IMR-90 (cell line): ENCODE measurements at regions not wholly inside any gene's neighbourhood (a gene's known extent, or its start where the extent isn't known, plus 50 kb on each side); places are given as distances from the start of the nearest gene placed in this dataset.

Source experiments
- ATAC-seq: fragments of 200-7000 bp; cut with Tn5 transposase; 2 replicates; pipeline ENCODE4 v1.9.1; 2020; ENCODE audit warnings: low read depth, mild to moderate bottlenecking, moderate library complexity
- BruUV-seq: library from RNA; stranded (reverse); fragments of 400-500 nt; replicated peaks from 2 replicates; lab custom pipeline; 2021; lab: Mats Ljungman, UMichigan
- CTCF ChIA-PET: fragments of 300-600 bp; formaldehyde crosslinking; extraction: SDS; loops from one replicate; lab custom pipeline; 2021; ENCODE audit warnings: antibody characterized with exemption; lab: Yijun Ruan, JAX
- POLR2A ChIA-PET: fragments of 300-600 bp; sonication (Branson Sonifier 250); formaldehyde crosslinking; loops from one replicate; lab custom pipeline; 2022; ENCODE audit warnings: antibody characterized with exemption; ENCODE audit not compliant: unreplicated experiment; lab: Charles Lee
- DNase-seq: peaks from one replicate; pipeline ENCODE4 v3.0.0; 2013
- H2AFZ ChIP-seq: replicated peaks from 2 replicates; pipeline ENCODE3; 2013; ENCODE audit warnings: low read length, mild to moderate bottlenecking; ENCODE audit not compliant: poor library complexity
- H2AK5ac ChIP-seq: 2 replicates; pipeline ENCODE4 v1.6.1; 2013; ENCODE audit warnings: low read depth, low read length, inconsistent platforms
- H2AK9ac ChIP-seq: replicated peaks from 2 replicates; pipeline ENCODE3; 2013; ENCODE audit warnings: mild to moderate bottlenecking, low read depth, low read length, moderate library complexity; ENCODE audit not compliant: poor library complexity
- H2BK120ac ChIP-seq: 2 replicates; pipeline ENCODE4 v1.6.1; 2013; ENCODE audit warnings: low read depth, low read length, inconsistent platforms
- H2BK15ac ChIP-seq: 3 replicates; pipeline ENCODE4 v1.6.1; 2013; ENCODE audit warnings: low read depth, low read length, inconsistent platforms
- H2BK20ac ChIP-seq: 2 replicates; pipeline ENCODE4 v1.6.1; 2013; ENCODE audit warnings: low read depth, mild to moderate bottlenecking, inconsistent platforms, low read length, moderate library complexity
- H2BK5ac ChIP-seq: 2 replicates; pipeline ENCODE4 v1.6.1; 2013; ENCODE audit warnings: mild to moderate bottlenecking, low read depth, low read length, inconsistent platforms; ENCODE audit not compliant: poor library complexity, severe bottlenecking
- H3K14ac ChIP-seq: replicated peaks from 2 replicates; pipeline ENCODE4 v1.6.1; 2013; ENCODE audit warnings: low read depth, low read length, inconsistent platforms
- H3K18ac ChIP-seq: 2 replicates; pipeline ENCODE4 v1.6.1; 2013; ENCODE audit warnings: low read depth, low read length, control low read depth
- H3K23ac ChIP-seq: 2 replicates; pipeline ENCODE4 v1.6.1; 2013; ENCODE audit warnings: low read depth, low read length, inconsistent platforms
- H3K27ac ChIP-seq: 2 replicates; pipeline ENCODE4 v1.5.1; 2013; ENCODE audit warnings: mild to moderate bottlenecking, control low read depth, low read length; ENCODE audit not compliant: insufficient read depth
- H3K27me3 ChIP-seq: 2 replicates; pipeline ENCODE4 v1.6.1; 2013; ENCODE audit warnings: low read length; ENCODE audit not compliant: control insufficient read depth, insufficient read depth
- H3K36me3 ChIP-seq: 2 replicates; pipeline ENCODE4 v1.6.1; 2013; ENCODE audit warnings: low read length, mixed read lengths; ENCODE audit not compliant: control insufficient read depth, insufficient read depth
- H3K4ac ChIP-seq: 2 replicates; pipeline ENCODE4 v1.6.1; 2013; ENCODE audit warnings: low read depth, low read length, inconsistent platforms
- H3K4me1 ChIP-seq: 2 replicates; pipeline ENCODE4 v1.6.1; 2013; ENCODE audit warnings: low read length, mixed read lengths; ENCODE audit not compliant: control insufficient read depth, insufficient read depth
- H3K4me2 ChIP-seq: 2 replicates; pipeline ENCODE4 v1.6.1; 2013; ENCODE audit warnings: low read depth, mild to moderate bottlenecking, control low read depth, low read length, moderate library complexity
- H3K4me3 ChIP-seq: 2 replicates; pipeline ENCODE4 v1.5.1; 2013; ENCODE audit warnings: low read depth, mild to moderate bottlenecking, control low read depth, low read length, moderate library complexity; ENCODE audit not compliant: insufficient read depth
- H3K56ac ChIP-seq: 2 replicates; pipeline ENCODE4 v1.6.1; 2013; ENCODE audit warnings: low read length, inconsistent platforms; ENCODE audit not compliant: insufficient read depth; ENCODE audit errors: extremely low read depth
- H3K79me1 ChIP-seq, 2 experiments: 2 replicates each; pipeline ENCODE4 v1.6.1; 2013; ENCODE audit warnings: low read length in 2 of 2, inconsistent platforms in 1 of 2, low read depth in 1 of 2
- H3K9ac ChIP-seq: 2 replicates; pipeline ENCODE4 v1.6.1; 2013; ENCODE audit warnings: low read depth, low read length, control low read depth
- H3K9me1 ChIP-seq: 2 replicates; pipeline ENCODE4 v1.6.1; 2013; ENCODE audit warnings: low read length, inconsistent platforms; ENCODE audit not compliant: insufficient read depth
- H3K9me3 ChIP-seq: 2 replicates; pipeline ENCODE4 v1.6.1; 2013; ENCODE audit warnings: low read length; ENCODE audit not compliant: control insufficient read depth, insufficient read depth
- H4K20me1 ChIP-seq: 2 replicates; pipeline ENCODE4 v1.6.1; 2013; ENCODE audit warnings: low read length, inconsistent platforms; ENCODE audit not compliant: insufficient read depth
- H4K5ac ChIP-seq: 2 replicates; pipeline ENCODE4 v1.6.1; 2013; ENCODE audit warnings: mild to moderate bottlenecking, low read depth, low read length, control low read depth
- H4K8ac ChIP-seq, 2 experiments: 2 replicates each; pipeline ENCODE4 v1.6.1; 2013; ENCODE audit warnings: low read depth in 2 of 2, low read length in 2 of 2, control low read depth in 1 of 2, inconsistent platforms in 1 of 2
- H4K91ac ChIP-seq: 2 replicates; pipeline ENCODE4 v1.6.1; 2013; ENCODE audit warnings: low read depth, low read length, inconsistent platforms; ENCODE audit not compliant: insufficient read depth
- RCOR1 ChIP-seq: IDR thresholded peaks from 2 replicates; pipeline ENCODE4 v1.6.1; 2012; ENCODE audit warnings: mild to moderate bottlenecking, low read length, improper control_type of control experiment; ENCODE audit not compliant: insufficient replicate concordance
- WGBS, 2 experiments: methylation state at CpG; one replicate each; pipeline versions ENCODE4 v1.1.5 to v1.1.7; 2013; ENCODE audit warnings: missing lambda C conversion rate in 2 of 2; ENCODE audit not compliant: insufficient read length in 1 of 2; ENCODE audit errors: extremely low coverage in 2 of 2; 5-methylcytosine and 5-hydroxymethylcytosine counted together
- dilution Hi-C: fragments of 300-500 bp; cut with HindIII; formaldehyde crosslinking; loops from one replicate; pipeline ENCODE4 v1.14.3; 2018; ENCODE audit warnings: low sequenced_read_pairs; ENCODE audit not compliant: unreplicated experiment
- in situ Hi-C: fragments of 300-500 bp; cut with MboI; formaldehyde crosslinking; loops from 3 replicates; pipeline ENCODE4 v1.14.3; 2019; ENCODE audit warnings: low sequenced_read_pairs, inconsistent platforms, mixed read lengths
- intact Hi-C: fragments of 100-400 bp; cut with micrococcal nuclease; formaldehyde crosslinking; loops from 2 replicates; pipeline ENCODE4 v1.10.0; 2022
- TF ChIP-seq, protein P1 (sequence below): fragments of 150-350 bp; IDR thresholded peaks from 2 replicates; pipeline ENCODE4 v1.6.1; 2016; ENCODE audit warnings: low read depth, mild to moderate bottlenecking, low read length, moderate library complexity, borderline replicate concordance

- ChIA-PET POLR2A (no interaction called here), CTCF (no interaction called here)
- H3K23ac ChIP-seq: no peak overlapping the region
- H3K36me3 ChIP-seq: no peaks in the 10 kb centered on the region
- H2AK5ac ChIP-seq: no peak overlapping the region
- H2BK120ac ChIP-seq: no peak overlapping the region
- H4K8ac ChIP-seq: no peak overlapping the region
- no peak overlapping the region for H3K9ac ChIP-seq
- H4K20me1 ChIP-seq: no peaks in the 10 kb centered on the region
- ATAC-seq: no peak
- H2AFZ ChIP-seq: no peak overlapping the region
- H3K4me2 ChIP-seq: no peak overlapping the region
- H3K9me3 ChIP-seq: peaks cover 6% of the 10 kb centered on the region
- H3K27me3 ChIP-seq: no peaks in the 10 kb centered on the region
- no peak overlapping the region for H2AK9ac ChIP-seq
- no peak overlapping the region for H3K4me3 ChIP-seq
- WGBS, 2 experiments: no CpG with 5 or more reads among the region's 1 CpG
- H2BK20ac ChIP-seq: no peak overlapping the region
- in situ Hi-C loops: no loop called here
- no peak overlapping the region for H3K18ac ChIP-seq
- H2BK5ac ChIP-seq: no peak overlapping the region
- H3K4ac ChIP-seq: no peak overlapping the region
- no peak for DNase-seq
- intact Hi-C loops: no loop called here
- H3K14ac ChIP-seq: no peak overlapping the region
- no peak overlapping the region for H2BK15ac ChIP-seq
- no peak overlapping the region for H3K56ac ChIP-seq
- dilution Hi-C loops: no loop called here
- no TSS peak for BruUV-seq
- TF ChIP-seq, protein P1, sequence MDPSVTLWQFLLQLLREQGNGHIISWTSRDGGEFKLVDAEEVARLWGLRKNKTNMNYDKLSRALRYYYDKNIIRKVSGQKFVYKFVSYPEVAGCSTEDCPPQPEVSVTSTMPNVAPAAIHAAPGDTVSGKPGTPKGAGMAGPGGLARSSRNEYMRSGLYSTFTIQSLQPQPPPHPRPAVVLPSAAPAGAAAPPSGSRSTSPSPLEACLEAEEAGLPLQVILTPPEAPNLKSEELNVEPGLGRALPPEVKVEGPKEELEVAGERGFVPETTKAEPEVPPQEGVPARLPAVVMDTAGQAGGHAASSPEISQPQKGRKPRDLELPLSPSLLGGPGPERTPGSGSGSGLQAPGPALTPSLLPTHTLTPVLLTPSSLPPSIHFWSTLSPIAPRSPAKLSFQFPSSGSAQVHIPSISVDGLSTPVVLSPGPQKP: no peak
- TF ChIP-seq RCOR1: no peak
- H4K5ac ChIP-seq: no peak overlapping the region
- H3K4me1 ChIP-seq: no peaks in the 10 kb centered on the region
- no peaks in the 10 kb centered on the region for H3K9me1 ChIP-seq
- H4K91ac ChIP-seq: no peak overlapping the region
- no peaks in the 10 kb centered on the region for H3K79me1 ChIP-seq
- H3K27ac ChIP-seq: no peak overlapping the region
Measured at GRCh38 chr13:53379485-53379884, 350.9 kb downstream of the OLFM4 start.
